Fibroblast of pulmonary artery (primary cell): ENCODE measurements at regions not wholly inside any gene's neighbourhood (a gene's known extent, or its start where the extent isn't known, plus 50 kb on each side); places are given as distances from the start of the nearest gene placed in this dataset.
"Not testable (repeated sequence)": the region's sequence is repeated elsewhere in the genome, so short reads cannot be mapped to it uniquely, and the experiment has no call there.

Experiments
- DNase-seq: peaks from one replicate; pipeline ENCODE4 v3.0.0-alpha.2; 2010; ENCODE audit warnings: low read depth
- H3K4me3 ChIP-seq: replicated peaks from 2 replicates; pipeline ENCODE4 v1.5.1; 2011; ENCODE audit warnings: low read depth, mild to moderate bottlenecking, control low read depth, low read length, moderate library complexity
- CTCF ChIP-seq: IDR thresholded peaks from 2 replicates; pipeline ENCODE4 v1.5.1; 2011; ENCODE audit warnings: mild to moderate bottlenecking, control low read depth, low read length, inconsistent platforms; ENCODE audit errors: missing control alignments

GRCh38 chrX:44785652-44786051, 58.2 kb upstream of the DUSP21 start:
- no peak overlapping the region for H3K4me3 ChIP-seq
- peak; percentile 25 for DNase-seq
- no peak for TF ChIP-seq CTCF

- no peak for DNase-seq
- TF ChIP-seq CTCF = no peak
- no peak overlapping the region for H3K4me3 ChIP-seq
Measured at GRCh38 chrX:44784241-44784640, 59.6 kb upstream of the DUSP21 start.

GRCh38 chrX:44778254-44778653, 65.6 kb upstream of the DUSP21 start:
- no peak for DNase-seq
- TF ChIP-seq CTCF = no peak
- no peak overlapping the region for H3K4me3 ChIP-seq

DNA sequence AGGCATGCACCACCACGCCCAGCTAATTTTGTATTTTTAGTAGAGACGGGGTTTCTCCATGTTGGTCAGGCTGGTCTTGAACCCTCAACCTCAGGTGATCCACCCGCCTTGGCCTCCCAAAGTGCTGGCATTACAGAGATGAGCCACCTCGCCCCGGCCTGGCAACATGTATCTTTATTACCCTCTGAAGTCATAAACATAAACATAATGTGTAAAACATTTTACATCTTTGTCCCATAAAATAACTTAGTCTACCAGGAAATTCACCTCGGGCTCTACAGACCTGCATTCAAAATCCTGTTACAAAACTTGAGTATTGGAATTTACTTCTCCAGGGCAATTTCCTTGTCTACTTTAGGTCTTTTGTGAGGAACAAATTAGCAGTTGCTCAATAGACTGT, 68.1 kb upstream of the DUSP21 start:
- no peak overlapping the region for H3K4me3 ChIP-seq
- no peak for TF ChIP-seq CTCF
- no peak for DNase-seq

DNA sequence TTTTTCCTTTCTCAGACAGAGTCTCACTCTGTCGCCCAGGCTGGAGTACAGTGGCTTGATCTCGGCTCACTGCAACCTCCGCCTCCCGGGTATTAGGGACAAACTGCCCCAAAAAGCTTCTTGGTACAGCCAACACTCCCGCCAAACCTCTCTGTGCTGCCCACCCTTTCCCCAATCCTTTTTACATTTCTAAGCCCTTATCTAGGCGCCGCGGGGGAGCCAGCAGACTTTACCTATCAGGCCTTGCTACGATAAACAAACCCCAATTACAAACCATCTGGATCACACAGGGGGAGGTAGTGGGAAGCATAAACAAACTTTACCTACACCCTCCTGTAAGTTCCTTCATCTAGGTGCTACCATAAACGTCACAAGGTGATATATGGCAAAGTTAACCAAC, 69.8 kb upstream of the DUSP21 start:
- not testable (repeated sequence) for H3K4me3 ChIP-seq, DNase-seq

- peak; percentile 51 for DNase-seq
- no peak for TF ChIP-seq CTCF
- H3K4me3 ChIP-seq = no peak overlapping the region
Measured at GRCh38 chrX:44770121-44770520, 73.7 kb upstream of the DUSP21 start.

- H3K4me3 ChIP-seq = no peak overlapping the region
- DNase-seq = no peak
- no peak for TF ChIP-seq CTCF
Measured at GRCh38 chrX:44767308-44767707, 76.5 kb upstream of the DUSP21 start.

GRCh38 chrX:44765556-44765955, 78.3 kb upstream of the DUSP21 start:
- no peak overlapping the region for H3K4me3 ChIP-seq
- no peak for TF ChIP-seq CTCF
- DNase-seq = peak; percentile 46
